Activated CD8-positive, alpha-beta memory T cell treated with anti-CD3 and anti-CD28 coated beads for 36 hours (primary cell): ENCODE measurements at regions not wholly inside any gene's neighbourhood (a gene's known extent, or its start where the extent isn't known, plus 50 kb on each side); places are given as distances from the start of the nearest gene placed in this dataset.

Experiments used
- CTCF ChIA-PET: fragments of 350-600 bp; sonication (Branson Sonifier 250); formaldehyde crosslinking; loops from one replicate; lab custom pipeline; 2021; ENCODE audit warnings: antibody characterized with exemption; lab: Charles Lee
- POLR2A ChIA-PET: fragments of 350-600 bp; sonication (Branson Sonifier 250); formaldehyde crosslinking; loops from one replicate; lab custom pipeline; 2021; ENCODE audit warnings: antibody characterized with exemption; lab: Charles Lee

GRCh38 chr1:112256411-112256810 lies 139.6 kb upstream of the CTTNBP2NL start:
- POLR2A ChIA-PET: no interaction called here
- CTCF ChIA-PET: no interaction called here

- CTCF ChIA-PET: no interaction called here
- POLR2A ChIA-PET: no interaction called here
Measured at GRCh38 chr1:112257043-112257835, 138.8 kb upstream of the CTTNBP2NL start.

DNA sequence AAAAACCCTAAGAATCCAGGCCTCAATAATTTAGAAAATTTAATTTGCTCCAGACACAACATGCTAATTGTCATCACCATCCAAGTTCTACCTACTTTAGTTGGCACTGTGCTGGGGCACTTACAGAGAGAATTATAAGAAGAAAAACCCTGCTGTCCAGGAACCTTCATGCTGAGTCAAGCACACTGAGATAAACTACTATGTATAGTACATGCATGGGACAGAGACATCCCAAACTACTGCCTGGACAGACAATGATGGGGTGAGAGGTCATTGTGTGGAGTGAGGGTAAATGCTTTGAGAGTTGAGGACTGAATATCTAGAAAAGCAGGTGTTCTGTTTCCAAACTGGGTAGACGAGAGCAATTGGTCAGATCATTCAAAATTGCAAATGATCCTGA lies 135.3 kb upstream of the CTTNBP2NL start:
- ChIA-PET CTCF (no interaction called here), POLR2A (no interaction called here)

- CTCF ChIA-PET: no interaction called here
- POLR2A ChIA-PET: no interaction called here
Measured at GRCh38 chr1:112262316-112262715, 133.7 kb upstream of the CTTNBP2NL start.

DNA sequence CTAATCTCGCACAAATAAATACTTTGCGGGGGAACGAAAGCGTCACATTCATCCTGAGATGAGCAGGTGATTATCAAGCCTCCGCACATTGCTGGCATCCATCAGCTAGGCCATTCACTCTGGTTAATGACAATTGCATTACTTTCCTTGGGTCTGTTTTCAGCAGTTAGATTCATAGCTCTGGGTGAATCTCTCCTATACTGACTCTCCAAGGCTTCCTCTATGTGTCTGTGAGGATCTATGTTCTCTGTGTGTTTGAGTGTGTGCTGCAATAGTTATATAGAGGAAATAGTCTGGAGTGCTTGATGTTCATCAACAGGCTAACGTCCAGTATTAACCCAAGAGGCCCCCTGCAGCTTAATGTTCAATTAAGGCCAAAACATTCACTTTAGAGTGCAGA lies 133.0 kb upstream of the CTTNBP2NL start:
- CTCF ChIA-PET: no interaction called here
- POLR2A ChIA-PET: no interaction called here

- POLR2A ChIA-PET: no interaction called here
- CTCF ChIA-PET: no interaction called here
Measured at GRCh38 chr1:112263453-112263852, 132.6 kb upstream of the CTTNBP2NL start.

- POLR2A ChIA-PET: no interaction called here
- CTCF ChIA-PET: no interaction called here
Measured at GRCh38 chr1:112264010-112264409, 132.0 kb upstream of the CTTNBP2NL start.

- ChIA-PET CTCF (no interaction called here), POLR2A (no interaction called here)
Measured at GRCh38 chr1:112264553-112264952, 131.5 kb upstream of the CTTNBP2NL start.

GRCh38 chr1:112265931-112266330 lies 130.1 kb upstream of the CTTNBP2NL start:
- CTCF ChIA-PET: interaction anchor here (0.6 kb wide), 1 partner anchor 122 kb away, joined by 3 read pairs; no protein-coding TSS in a partner anchor
- POLR2A ChIA-PET: no interaction called here

GRCh38 chr1:112267206-112267605 lies 128.8 kb upstream of the CTTNBP2NL start:
- ChIA-PET POLR2A (no interaction called here), CTCF (no interaction called here)

DNA sequence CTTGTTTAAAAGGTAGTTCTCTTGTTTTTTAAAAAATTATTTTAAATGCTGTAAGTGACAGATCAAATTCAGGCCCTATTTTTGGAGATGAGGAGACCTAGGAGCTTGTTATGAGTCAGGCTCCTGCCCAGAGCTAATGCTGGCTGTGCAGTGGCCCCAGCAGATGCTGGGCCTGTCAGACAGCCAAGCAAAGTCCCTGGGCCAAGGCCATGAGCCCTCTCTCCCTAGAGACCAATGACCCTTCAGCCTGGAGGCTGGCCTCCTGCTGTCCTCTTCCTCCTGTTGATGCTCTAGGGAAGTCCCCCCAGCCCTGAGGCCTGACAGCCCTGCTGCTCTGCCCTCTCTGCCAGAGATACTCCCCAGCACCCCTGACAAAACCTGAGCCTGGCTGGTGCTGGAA lies 128.1 kb upstream of the CTTNBP2NL start:
- ChIA-PET POLR2A (no interaction called here), CTCF (no interaction called here)

- POLR2A ChIA-PET: no interaction called here
- CTCF ChIA-PET: no interaction called here
Measured at GRCh38 chr1:112268408-112268807, 127.6 kb upstream of the CTTNBP2NL start.

DNA sequence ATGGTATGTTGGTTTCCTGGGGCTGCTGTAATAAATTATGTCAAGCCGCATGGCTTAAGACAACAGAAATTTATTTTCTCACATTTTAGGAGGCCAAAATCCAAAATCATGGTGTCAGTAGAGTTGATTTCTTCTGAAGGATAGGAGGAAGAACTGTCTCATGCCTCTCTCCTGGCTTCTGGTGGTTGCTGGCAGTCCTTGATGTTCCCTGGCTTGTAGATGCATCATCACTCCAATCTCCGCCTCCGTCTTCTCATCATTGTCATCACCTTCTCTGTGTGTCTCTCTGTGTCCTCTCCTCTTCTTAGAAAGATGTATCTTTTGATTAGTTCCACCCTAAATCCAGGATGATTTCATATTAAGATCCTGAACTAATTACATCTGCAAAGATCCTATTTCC lies 124.7 kb upstream of the CTTNBP2NL start:
- ChIA-PET CTCF (no interaction called here), POLR2A (no interaction called here)

DNA sequence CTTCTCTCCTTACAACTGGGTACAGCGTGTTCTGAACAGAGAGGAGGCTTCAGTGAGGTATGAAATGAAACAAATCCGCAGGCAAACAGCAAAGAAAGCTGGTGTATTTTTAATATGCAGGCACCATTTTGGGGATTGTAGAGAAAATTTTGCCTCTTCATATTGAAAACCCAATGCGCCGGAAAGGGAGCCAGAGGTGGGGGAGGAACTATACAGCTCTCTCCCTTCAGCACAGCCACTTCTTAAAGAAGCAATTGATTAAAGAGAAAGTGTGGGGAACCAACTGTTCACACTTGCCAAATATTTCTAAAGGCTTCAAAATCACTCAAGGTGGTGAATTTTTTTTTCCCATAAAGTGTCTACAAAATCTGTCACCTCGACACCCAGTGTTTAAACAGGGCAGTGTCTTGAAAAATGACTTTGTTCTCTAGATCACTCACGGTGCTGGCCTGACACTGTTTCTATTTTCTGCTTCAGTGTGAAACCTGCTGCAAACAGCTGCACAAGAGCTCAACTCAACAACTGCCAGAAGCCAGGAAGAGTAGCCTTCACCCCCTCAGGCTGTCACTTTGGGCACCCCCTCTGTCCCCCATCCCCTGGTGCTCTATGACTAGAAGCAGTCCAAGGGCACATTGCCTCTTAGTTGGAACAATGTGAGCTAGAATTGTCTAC lies 123.8 kb upstream of the CTTNBP2NL start:
- CTCF ChIA-PET: no interaction called here
- POLR2A ChIA-PET: no interaction called here

DNA sequence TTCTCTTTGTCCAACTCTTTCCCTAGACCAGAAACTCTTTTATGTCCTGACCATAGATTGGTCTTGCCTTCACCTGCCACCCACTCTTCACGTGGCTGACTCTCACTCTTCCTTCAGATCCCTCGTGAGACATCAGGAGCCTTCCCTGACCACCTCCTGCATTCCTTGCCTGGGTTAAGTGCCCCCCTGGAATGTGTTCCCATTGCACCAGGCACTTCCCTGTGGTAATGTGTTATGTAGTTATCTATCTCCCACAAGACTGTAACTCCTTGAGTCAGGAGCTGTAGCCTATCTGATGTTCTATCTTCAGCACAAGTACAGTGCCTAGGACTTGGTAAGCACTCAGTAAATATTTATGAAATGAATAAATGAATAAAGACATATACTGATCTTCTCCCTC lies 111.2 kb upstream of the CTTNBP2NL start:
- ChIA-PET POLR2A (no interaction called here), CTCF (no interaction called here)

DNA sequence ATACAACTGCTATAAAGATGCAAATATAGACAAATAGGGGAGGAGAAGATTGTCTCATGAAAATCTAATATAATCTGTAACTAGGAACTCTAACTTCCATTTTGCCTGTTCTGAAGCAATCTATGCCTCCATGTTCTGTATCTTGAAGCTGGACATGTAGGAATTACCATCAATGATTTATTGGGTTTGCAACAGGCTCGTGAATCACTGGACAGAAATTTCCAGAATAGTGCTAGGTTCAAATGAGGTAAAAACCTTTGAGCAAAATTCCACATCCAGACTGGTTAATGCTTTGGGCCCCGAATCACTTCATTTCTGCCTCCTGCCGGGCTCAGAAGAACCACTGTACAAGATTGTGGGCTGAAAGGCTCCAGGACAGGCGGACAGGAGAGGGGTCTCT lies 110.7 kb upstream of the CTTNBP2NL start:
- CTCF ChIA-PET: no interaction called here
- POLR2A ChIA-PET: no interaction called here

GRCh38 chr1:112285746-112286145 lies 110.3 kb upstream of the CTTNBP2NL start:
- CTCF ChIA-PET: no interaction called here
- POLR2A ChIA-PET: no interaction called here

GRCh38 chr1:112296908-112297307 lies 99.1 kb upstream of the CTTNBP2NL start:
- CTCF ChIA-PET: no interaction called here

DNA sequence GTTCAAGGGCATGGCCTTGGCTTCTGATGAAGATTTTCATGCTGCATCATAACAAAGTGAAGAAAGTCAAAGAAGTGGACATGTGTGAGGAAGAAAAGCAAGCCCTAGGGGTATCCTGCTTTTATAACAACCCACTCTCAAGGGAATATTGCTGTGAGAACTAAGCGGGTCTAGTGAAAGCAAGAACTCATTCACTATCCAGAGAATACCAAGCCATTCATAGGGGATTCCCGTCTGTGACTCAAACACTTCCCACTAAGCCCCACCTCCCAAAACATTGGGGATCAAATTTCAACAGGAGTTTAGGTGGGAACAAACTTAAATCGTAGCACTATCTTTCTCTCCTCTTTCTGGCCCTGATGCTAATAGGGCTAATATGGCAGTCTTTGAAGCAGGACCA lies 98.5 kb upstream of the CTTNBP2NL start:
- ChIA-PET CTCF (no interaction called here), POLR2A (interaction anchor here (0.6 kb wide), 1 partner anchor 263 kb away, joined by 3 read pairs; no protein-coding TSS in a partner anchor)

More at GRCh38 chr1:112296908-112297307, 99.1 kb upstream of the CTTNBP2NL start:
- POLR2A ChIA-PET: interaction anchor here (0.6 kb wide), 1 partner anchor 264 kb away, joined by 3 read pairs; no protein-coding TSS in a partner anchor

DNA sequence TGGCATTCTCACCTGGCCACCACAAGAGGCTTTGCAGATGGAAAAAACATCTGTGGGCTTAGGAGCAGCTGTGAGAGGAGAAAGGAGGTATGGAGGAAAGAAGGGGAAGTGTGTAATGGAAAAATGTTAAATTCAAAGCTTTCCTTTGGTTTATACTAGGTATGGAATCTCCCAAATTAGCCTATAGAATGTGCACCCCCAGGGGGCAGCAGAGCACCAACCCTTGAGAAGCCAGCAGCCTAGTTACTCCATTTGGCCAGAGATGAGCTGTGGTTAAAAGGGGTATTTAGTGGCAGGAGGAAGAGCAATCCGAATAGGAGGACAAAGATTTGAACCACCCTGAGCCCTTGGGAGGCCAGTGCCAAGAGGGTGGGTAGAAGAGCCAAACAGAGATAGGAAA lies 97.5 kb upstream of the CTTNBP2NL start:
- ChIA-PET POLR2A (no interaction called here), CTCF (interaction anchor here (0.6 to 1.5 kb wide), 2 partner anchors 71 to 81 kb away, joined by 3 read pairs; no protein-coding TSS in a partner anchor)

DNA sequence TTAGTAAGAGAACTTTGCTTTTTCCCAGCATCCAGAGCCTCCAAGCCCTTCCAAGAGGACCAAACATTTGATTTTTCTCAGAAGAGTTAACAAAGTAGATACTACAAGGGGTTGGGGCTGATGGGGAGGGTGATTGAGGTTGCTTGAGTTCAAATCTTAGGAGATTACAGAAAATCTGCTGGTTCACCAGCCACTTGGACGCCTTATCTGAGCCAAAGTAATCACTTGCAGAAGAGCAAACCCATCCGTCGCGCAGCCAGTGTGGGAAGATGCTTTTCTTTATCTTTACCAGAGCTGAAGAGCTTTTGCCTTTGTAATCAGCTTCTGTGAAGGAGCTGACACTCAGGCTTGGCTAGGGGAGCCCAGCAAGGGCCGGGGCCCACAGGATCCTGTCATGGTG lies 91.9 kb upstream of the CTTNBP2NL start:
- CTCF ChIA-PET: no interaction called here

More for the DNA sequence above, 91.9 kb upstream of the CTTNBP2NL start:
- POLR2A ChIA-PET: no interaction called here
